GM23338 (cell line): ENCODE measurements at regions not wholly inside any gene's neighbourhood (a gene's known extent, or its start where the extent isn't known, plus 50 kb on each side); places are given as distances from the start of the nearest gene placed in this dataset.

ENCODE experiments used
- ATAC-seq: fragments of 200-7000 bp; cut with Tn5 transposase; 3 replicates; pipeline ENCODE4 v1.9.1; 2020
- DNase-seq: peaks from one replicate; pipeline ENCODE4 v3.0.0-alpha.2; 2015; ENCODE audit warnings: low spot score
- H2AFZ ChIP-seq: fragments of 200-600 bp; sonication (generic); 2 replicates; pipeline ENCODE4 v1.8.0; 2016; ENCODE audit warnings: antibody characterized with exemption, mild to moderate bottlenecking, moderate library complexity
- H3F3A ChIP-seq: fragments of 200-600 bp; sonication (generic); replicated peaks from 2 replicates; pipeline ENCODE4 v1.8.0; 2017; ENCODE audit warnings: antibody characterized with exemption, mixed run types, low read depth
- H3K27ac ChIP-seq: fragments of 200-600 bp; sonication (generic); 2 replicates; pipeline ENCODE4 v1.6.1; 2016; ENCODE audit warnings: low read depth
- H3K27me3 ChIP-seq: fragments of 200-600 bp; sonication (generic); 2 replicates; pipeline ENCODE4 v1.8.0; 2016; ENCODE audit warnings: mild to moderate bottlenecking, mixed run types, moderate library complexity; ENCODE audit not compliant: insufficient read depth
- H3K36me3 ChIP-seq: fragments of 200-600 bp; sonication (generic); 2 replicates; pipeline ENCODE4 v1.8.0; 2016; ENCODE audit warnings: mild to moderate bottlenecking; ENCODE audit not compliant: insufficient read depth
- H3K4me1 ChIP-seq: fragments of 200-600 bp; sonication (generic); 2 replicates; pipeline ENCODE4 v1.8.0; 2016; ENCODE audit warnings: mild to moderate bottlenecking, moderate library complexity; ENCODE audit not compliant: insufficient read depth
- H3K4me2 ChIP-seq: fragments of 200-600 bp; sonication (generic); 2 replicates; pipeline ENCODE4 v1.7.1; 2017; ENCODE audit warnings: mixed run types
- H3K4me3 ChIP-seq: fragments of 200-600 bp; sonication (generic); 2 replicates; pipeline ENCODE4 v1.6.1; 2016; ENCODE audit warnings: mixed run types
- H3K79me2 ChIP-seq: fragments of 200-600 bp; sonication (generic); replicated peaks from 2 replicates; pipeline ENCODE4 v1.8.0; 2017; ENCODE audit warnings: mild to moderate bottlenecking; ENCODE audit not compliant: insufficient read depth
- H3K9me2 ChIP-seq: fragments of 200-600 bp; sonication (generic); 2 replicates; pipeline ENCODE4 v1.8.0; 2017; ENCODE audit not compliant: insufficient read depth
- H4K20me1 ChIP-seq: fragments of 200-600 bp; sonication (generic); replicated peaks from 2 replicates; pipeline ENCODE4 v1.8.0; 2017; ENCODE audit warnings: mild to moderate bottlenecking; ENCODE audit not compliant: insufficient read depth
- H3K27ac Mint-ChIP-seq: 2 replicates; pipeline ENCODE4 v1.8.0; 2020; ENCODE audit warnings: inconsistent platforms, mild to moderate bottlenecking, moderate library complexity, mixed read lengths
- H3K27me3 Mint-ChIP-seq: 3 replicates; pipeline ENCODE4 v1.8.0; 2022; ENCODE audit warnings: low read depth, mild to moderate bottlenecking, moderate library complexity, mixed read lengths, inconsistent platforms; ENCODE audit not compliant: insufficient read depth, poor library complexity
- H3K36me3 Mint-ChIP-seq: 3 replicates; pipeline ENCODE4 v1.8.0; 2021; ENCODE audit warnings: low read depth, mild to moderate bottlenecking, inconsistent platforms, moderate library complexity, mixed read lengths
- H3K4me1 Mint-ChIP-seq: 3 replicates; pipeline ENCODE4 v1.8.0; 2020; ENCODE audit warnings: mild to moderate bottlenecking, inconsistent platforms, mixed read lengths
- H3K4me3 Mint-ChIP-seq: 3 replicates; pipeline ENCODE4 v1.8.0; 2021; ENCODE audit warnings: moderate library complexity, mild to moderate bottlenecking, inconsistent platforms, mixed read lengths
- H3K9me3 Mint-ChIP-seq: 3 replicates; pipeline ENCODE4 v1.8.0; 2020; ENCODE audit warnings: moderate library complexity, mild to moderate bottlenecking, inconsistent platforms, mixed read lengths
- CREB1 ChIP-seq: fragments of 250-450 bp; sonication (Bioruptor Pico); IDR thresholded peaks from 2 replicates; pipeline ENCODE4 v1.5.0; 2020; ENCODE audit warnings: low read depth, mild to moderate bottlenecking, moderate library complexity
- CTCF ChIP-seq, 2 experiments: fragments of 200-600 bp in 1 of 2; sonication (generic) in 1 of 2; conservative IDR thresholded peaks; 2 replicates each; pipeline versions ENCODE4 v1.5.1 to v1.6.1; 2016 to 2017; ENCODE audit warnings: antibody characterized with exemption in 2 of 2, low read depth in 2 of 2, mild to moderate bottlenecking in 2 of 2, moderate library complexity in 1 of 2
- ETS1 ChIP-seq: IDR thresholded peaks from 2 replicates; pipeline ENCODE4 v1.6.1; 2016; ENCODE audit warnings: antibody characterized with exemption
- EZH2 ChIP-seq: fragments of 200-600 bp; sonication (generic); IDR thresholded peaks from one replicate; pipeline ENCODE4 v1.8.0; 2017; ENCODE audit warnings: antibody characterized with exemption, mild to moderate bottlenecking, low read depth; ENCODE audit not compliant: unreplicated experiment
- EZH2phosphoT487 ChIP-seq: fragments of 200-600 bp; sonication (generic); IDR thresholded peaks from one replicate; pipeline ENCODE4 v1.8.1; 2018; ENCODE audit warnings: antibody characterized with exemption; ENCODE audit not compliant: unreplicated experiment
- JUNB ChIP-seq: IDR thresholded peaks from one replicate; pipeline ENCODE4 v1.6.1; 2016; ENCODE audit warnings: antibody characterized with exemption; ENCODE audit not compliant: unreplicated experiment
- NANOG ChIP-seq: IDR thresholded peaks from 2 replicates; pipeline ENCODE4 v1.6.1; 2016; ENCODE audit warnings: antibody characterized with exemption, borderline replicate concordance
- POLR2AphosphoS5 ChIP-seq: IDR thresholded peaks from 2 replicates; pipeline ENCODE4 v1.6.1; 2016; ENCODE audit warnings: antibody characterized with exemption, low read depth
- REST ChIP-seq: IDR thresholded peaks from one replicate; pipeline ENCODE4 v1.6.1; 2018; ENCODE audit warnings: antibody characterized with exemption; ENCODE audit not compliant: unreplicated experiment
- STAT1 ChIP-seq: IDR thresholded peaks from one replicate; pipeline ENCODE4 v1.6.1; 2016; ENCODE audit warnings: antibody characterized with exemption; ENCODE audit not compliant: unreplicated experiment
- ZNF331 ChIP-seq: fragments of 250-450 bp; sonication (Bioruptor Pico); IDR thresholded peaks from 2 replicates; pipeline ENCODE4 v1.5.0; 2020; ENCODE audit warnings: low read depth, mild to moderate bottlenecking, moderate library complexity
- ZNF462 ChIP-seq: fragments of 250-450 bp; sonication (Bioruptor Pico); IDR thresholded peaks from 2 replicates; pipeline ENCODE4 v1.5.0; 2020; ENCODE audit warnings: mild to moderate bottlenecking, moderate library complexity

DNA sequence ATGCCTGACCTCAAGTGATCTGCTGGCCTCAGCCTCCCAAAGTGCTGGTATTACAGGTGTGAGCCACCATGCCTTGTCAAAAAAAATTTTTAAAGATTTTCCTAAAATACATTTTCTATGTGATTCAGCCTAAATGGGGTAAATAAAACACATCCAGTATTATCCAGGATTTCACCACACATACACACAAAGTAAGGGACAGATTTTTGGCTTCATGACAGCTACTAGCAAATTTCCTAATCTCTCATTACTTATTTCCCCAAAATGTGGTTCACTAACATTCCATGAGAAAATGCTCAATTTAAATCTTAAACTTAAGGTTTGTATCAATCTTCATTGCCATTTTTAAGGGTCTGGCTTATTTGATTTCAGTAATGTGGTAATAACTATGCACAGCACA lies 348.5 kb upstream of the INTU start:
- Mint-ChIP-seq H3K4me3 (no peak overlapping the region), H3K9me3 (peaks cover 3% of the 10 kb centered on the region; the same call in 1 of the 3 replicates), H3K27ac (no peak overlapping the region), H3K36me3 (no peaks in the 10 kb centered on the region), H3K27me3 (no peaks in the 10 kb centered on the region), H3K4me1 (no peaks in the 10 kb centered on the region)
- no peak overlapping the region for H3K4me3 ChIP-seq
- H3K27ac ChIP-seq = no peak overlapping the region
- DNase-seq (no peak), ATAC-seq (no peak)
- H3K4me2 ChIP-seq = no peak overlapping the region
- H3K27me3 ChIP-seq = no peaks in the 10 kb centered on the region
- H3K36me3 ChIP-seq = no peaks in the 10 kb centered on the region
- peaks cover 4% of the 10 kb centered on the region; the same call in 1 of the 2 replicates for H3K9me2 ChIP-seq
- no peaks in the 10 kb centered on the region for H3F3A ChIP-seq
- no peak overlapping the region for H2AFZ ChIP-seq
- no peaks in the 10 kb centered on the region for H4K20me1 ChIP-seq
- H3K79me2 ChIP-seq = no peaks in the 10 kb centered on the region
- TF ChIP-seq CREB1 (CRISPR knock-in tag) (no peak), STAT1 (no peak), EZH2phosphoT487 (no peak), JUNB (no peak), ZNF462 (CRISPR knock-in tag) (no peak), REST (no peak), POLR2AphosphoS5 (no peak), CTCF (conservative IDR thresholded peaks at IDR 0.05; ENCODE audit: low read depth in 2 of 2) (no peak), ETS1 (no peak), EZH2 (no peak), NANOG (no peak), ZNF331 (CRISPR knock-in tag) (no peak)
- H3K4me1 ChIP-seq = no peaks in the 10 kb centered on the region
